Ovary (tissue), 3 donors: ENCODE measurements at regions not wholly inside any gene's neighbourhood (a gene's known extent, or its start where the extent isn't known, plus 50 kb on each side); places are given as distances from the start of the nearest gene placed in this dataset.

Experiments used
- EP300 ChIP-seq: sonication (generic); formaldehyde crosslinking; IDR thresholded peaks from one replicate; pipeline ENCODE4 v1.6.1; 2017; ENCODE audit warnings: antibody characterized with exemption
- POLR2A ChIP-seq: fragments of 450-650 bp; IDR thresholded peaks from one replicate; pipeline ENCODE4 v1.6.1; 2017; ENCODE audit warnings: antibody characterized with exemption, mild to moderate bottlenecking, moderate library complexity
- TF ChIP-seq, protein P1 (sequence below), 3 donors: fragments of 450-650 bp in 2 of 3; fragments of 200-600 bp in 1 of 3; IDR thresholded peaks; one replicate each; pipeline versions ENCODE4 v1.5.1 to v1.8.0; 2016 to 2022; ENCODE audit warnings: antibody characterized with exemption in 3 of 3, mild to moderate bottlenecking in 1 of 3
- donor health status: DM: no; HTN: no; CAD: no.

- TF ChIP-seq, protein P1, sequence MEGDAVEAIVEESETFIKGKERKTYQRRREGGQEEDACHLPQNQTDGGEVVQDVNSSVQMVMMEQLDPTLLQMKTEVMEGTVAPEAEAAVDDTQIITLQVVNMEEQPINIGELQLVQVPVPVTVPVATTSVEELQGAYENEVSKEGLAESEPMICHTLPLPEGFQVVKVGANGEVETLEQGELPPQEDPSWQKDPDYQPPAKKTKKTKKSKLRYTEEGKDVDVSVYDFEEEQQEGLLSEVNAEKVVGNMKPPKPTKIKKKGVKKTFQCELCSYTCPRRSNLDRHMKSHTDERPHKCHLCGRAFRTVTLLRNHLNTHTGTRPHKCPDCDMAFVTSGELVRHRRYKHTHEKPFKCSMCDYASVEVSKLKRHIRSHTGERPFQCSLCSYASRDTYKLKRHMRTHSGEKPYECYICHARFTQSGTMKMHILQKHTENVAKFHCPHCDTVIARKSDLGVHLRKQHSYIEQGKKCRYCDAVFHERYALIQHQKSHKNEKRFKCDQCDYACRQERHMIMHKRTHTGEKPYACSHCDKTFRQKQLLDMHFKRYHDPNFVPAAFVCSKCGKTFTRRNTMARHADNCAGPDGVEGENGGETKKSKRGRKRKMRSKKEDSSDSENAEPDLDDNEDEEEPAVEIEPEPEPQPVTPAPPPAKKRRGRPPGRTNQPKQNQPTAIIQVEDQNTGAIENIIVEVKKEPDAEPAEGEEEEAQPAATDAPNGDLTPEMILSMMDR (IDR thresholded peaks at IDR 0.05): no peak
- no peak for TF ChIP-seq EP300
- no peak for TF ChIP-seq POLR2A
Measured at GRCh38 chr2:160701822-160702221, 208.2 kb upstream of the RBMS1 start.
